ENCODE measurements at regions not wholly inside any gene's neighbourhood (a gene's known extent, or its start where the extent isn't known, plus 50 kb on each side); places are given as distances from the start of the nearest gene placed in this dataset.

GRCh38 chr20:24147961-24148360 lies 159.4 kb upstream of the GGTLC1 start:
- H3K4ac ChIP-seq (ENCODE audit: low read depth, low read length) = no peak overlapping the region
- no peak for DNase-seq
- H3K14ac ChIP-seq (ENCODE audit: low read length) = no peak overlapping the region
- H3K23ac ChIP-seq (ENCODE audit: low read length) = no peak overlapping the region
- H4K8ac ChIP-seq (ENCODE audit: low read depth, low read length) = no peak overlapping the region
- no peaks in the 10 kb centered on the region for H3K4me1 ChIP-seq (ENCODE audit: control insufficient read depth in 1 of 2, insufficient read depth in 2 of 2, low read length in 2 of 2)
- H3K79me2 ChIP-seq (ENCODE audit: control insufficient read depth, insufficient read depth, low read length, poor library complexity) = no peaks in the 10 kb centered on the region
- no peak overlapping the region for H2BK5ac ChIP-seq (ENCODE audit: low read depth, low read length, poor library complexity)
- no peak overlapping the region for H2BK120ac ChIP-seq (ENCODE audit: insufficient read depth, low read length, poor library complexity)
- H3K27ac ChIP-seq (ENCODE audit: low read depth, low read length) = no peak overlapping the region
- no peaks in the 10 kb centered on the region for H3K27me3 ChIP-seq (ENCODE audit: insufficient read depth, low read length)
- H3K4me3 ChIP-seq (ENCODE audit: low read depth, low read length) = no peak overlapping the region
- H2AFZ ChIP-seq (ENCODE audit: insufficient read depth, low read length, poor library complexity) = no peak overlapping the region
- no peak overlapping the region for H2BK12ac ChIP-seq (ENCODE audit: low read length)
- no peaks in the 10 kb centered on the region for H3K36me3 ChIP-seq (ENCODE audit: control insufficient read depth in 1 of 2, insufficient read depth in 2 of 2, low read length in 2 of 2)
- no peak overlapping the region for H3K4me2 ChIP-seq (ENCODE audit: low read length)
- H2AK5ac ChIP-seq (ENCODE audit: low read length) = no peak overlapping the region
- no peak overlapping the region for H4K91ac ChIP-seq (ENCODE audit: low read depth, low read length)
- no peak overlapping the region for H4K12ac ChIP-seq (ENCODE audit: low read depth, low read length)
- H3K18ac ChIP-seq (ENCODE audit: low read length) = no peak overlapping the region
- H3K79me1 ChIP-seq (ENCODE audit: low read length) = no peaks in the 10 kb centered on the region
- peaks cover 13% of the 10 kb centered on the region for H3K9me3 ChIP-seq (ENCODE audit: insufficient read depth, low read depth, low read length)
- H3K9ac ChIP-seq (ENCODE audit: low read length) = no peak overlapping the region
- WGBS (ENCODE audit: extremely low coverage, insufficient coverage, insufficient read length) = no CpG with 5 or more reads among the region's 4 CpGs

DNA sequence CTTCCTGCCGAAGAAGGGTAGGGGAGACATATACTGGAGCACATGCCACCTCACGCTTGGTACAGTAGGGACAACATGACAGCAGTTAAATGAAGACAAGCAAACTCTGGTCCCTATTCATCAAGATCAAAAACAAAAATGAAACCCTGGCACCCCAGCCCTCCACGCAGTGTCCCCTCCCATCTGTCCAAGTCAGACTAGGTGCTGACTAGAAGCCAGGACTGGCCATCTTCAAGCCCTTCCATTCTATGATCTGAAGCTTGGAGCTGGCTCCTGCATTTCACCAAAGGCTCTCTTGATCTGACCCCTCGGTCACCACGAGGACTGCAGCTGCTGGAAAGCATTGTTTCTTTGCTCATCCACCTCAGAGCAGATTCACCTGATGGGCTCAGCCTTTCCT lies 158.9 kb upstream of the GGTLC1 start:
- no peak overlapping the region for H2BK12ac ChIP-seq (ENCODE audit: low read length)
- no peak overlapping the region for H3K4ac ChIP-seq (ENCODE audit: low read depth, low read length)
- H3K27me3 ChIP-seq (ENCODE audit: insufficient read depth, low read length) = no peaks in the 10 kb centered on the region
- H4K12ac ChIP-seq (ENCODE audit: low read depth, low read length) = no peak overlapping the region
- no peak overlapping the region for H4K8ac ChIP-seq (ENCODE audit: low read depth, low read length)
- peaks cover 13% of the 10 kb centered on the region for H3K9me3 ChIP-seq (ENCODE audit: insufficient read depth, low read depth, low read length)
- no peak overlapping the region for H3K4me2 ChIP-seq (ENCODE audit: low read length)
- no peaks in the 10 kb centered on the region for H3K36me3 ChIP-seq (ENCODE audit: control insufficient read depth in 1 of 2, insufficient read depth in 2 of 2, low read length in 2 of 2)
- no peak overlapping the region for H3K23ac ChIP-seq (ENCODE audit: low read length)
- no peak overlapping the region for H2AFZ ChIP-seq (ENCODE audit: insufficient read depth, low read length, poor library complexity)
- H3K14ac ChIP-seq (ENCODE audit: low read length) = no peak overlapping the region
- H4K91ac ChIP-seq (ENCODE audit: low read depth, low read length) = no peak overlapping the region
- H3K27ac ChIP-seq (ENCODE audit: low read depth, low read length) = no peak overlapping the region
- no peak overlapping the region for H2BK120ac ChIP-seq (ENCODE audit: insufficient read depth, low read length, poor library complexity)
- no peak overlapping the region for H3K18ac ChIP-seq (ENCODE audit: low read length)
- no peak overlapping the region for H3K4me3 ChIP-seq (ENCODE audit: low read depth, low read length)
- no peak overlapping the region for H2AK5ac ChIP-seq (ENCODE audit: low read length)
- no peaks in the 10 kb centered on the region for H3K79me1 ChIP-seq (ENCODE audit: low read length)
- H3K9ac ChIP-seq (ENCODE audit: low read length) = no peak overlapping the region
- no peaks in the 10 kb centered on the region for H3K4me1 ChIP-seq (ENCODE audit: control insufficient read depth in 1 of 2, insufficient read depth in 2 of 2, low read length in 2 of 2)
- H2BK5ac ChIP-seq (ENCODE audit: low read depth, low read length, poor library complexity) = no peak overlapping the region
- WGBS (ENCODE audit: extremely low coverage, insufficient coverage, insufficient read length) = no CpG with 5 or more reads among the region's 5 CpGs
- no peaks in the 10 kb centered on the region for H3K79me2 ChIP-seq (ENCODE audit: control insufficient read depth, insufficient read depth, low read length, poor library complexity)
- DNase-seq = no peak

- Histone ChIP-seq H3K4me3 (ENCODE audit: low read depth, low read length) (no peak overlapping the region), H4K12ac (ENCODE audit: low read depth, low read length) (no peak overlapping the region), H4K91ac (ENCODE audit: low read depth, low read length) (no peak overlapping the region), H2BK5ac (ENCODE audit: low read depth, low read length, poor library complexity) (no peak overlapping the region), H3K4ac (ENCODE audit: low read depth, low read length) (no peak overlapping the region), H3K27ac (ENCODE audit: low read depth, low read length) (no peak overlapping the region), H3K79me2 (ENCODE audit: control insufficient read depth, insufficient read depth, low read length, poor library complexity) (no peaks in the 10 kb centered on the region), H3K27me3 (ENCODE audit: insufficient read depth, low read length) (no peaks in the 10 kb centered on the region), H2AFZ (ENCODE audit: insufficient read depth, low read length, poor library complexity) (no peak overlapping the region), H4K8ac (ENCODE audit: low read depth, low read length) (no peak overlapping the region), H3K4me2 (ENCODE audit: low read length) (no peak overlapping the region), H3K9ac (ENCODE audit: low read length) (no peak overlapping the region), H3K18ac (ENCODE audit: low read length) (no peak overlapping the region), H3K9me3 (ENCODE audit: insufficient read depth, low read depth, low read length) (peaks cover 13% of the 10 kb centered on the region), H2BK120ac (ENCODE audit: insufficient read depth, low read length, poor library complexity) (no peak overlapping the region), H2BK12ac (ENCODE audit: low read length) (no peak overlapping the region), H3K36me3 (ENCODE audit: control insufficient read depth in 1 of 2, insufficient read depth in 2 of 2, low read length in 2 of 2) (no peaks in the 10 kb centered on the region), H3K14ac (ENCODE audit: low read length) (no peak overlapping the region), H3K4me1 (ENCODE audit: control insufficient read depth in 1 of 2, insufficient read depth in 2 of 2, low read length in 2 of 2) (no peaks in the 10 kb centered on the region), H3K79me1 (ENCODE audit: low read length) (no peaks in the 10 kb centered on the region), H2AK5ac (ENCODE audit: low read length) (no peak overlapping the region), H3K23ac (ENCODE audit: low read length) (no peak overlapping the region)
- no peak for DNase-seq
These were observed 157.7 kb upstream of the GGTLC1 start for GRCh38 chr20:24146231-24146634.

GRCh38 chr20:24144371-24144770 lies 155.8 kb upstream of the GGTLC1 start:
- H2BK120ac ChIP-seq (ENCODE audit: insufficient read depth, low read length, poor library complexity) = no peak overlapping the region
- no peak overlapping the region for H3K9ac ChIP-seq (ENCODE audit: low read length)
- no peak overlapping the region for H3K4ac ChIP-seq (ENCODE audit: low read depth, low read length)
- H3K27me3 ChIP-seq (ENCODE audit: insufficient read depth, low read length) = no peaks in the 10 kb centered on the region
- no peak overlapping the region for H2AFZ ChIP-seq (ENCODE audit: insufficient read depth, low read length, poor library complexity)
- no peak overlapping the region for H3K14ac ChIP-seq (ENCODE audit: low read length)
- H2BK12ac ChIP-seq (ENCODE audit: low read length) = no peak overlapping the region
- no peak overlapping the region for H3K27ac ChIP-seq (ENCODE audit: low read depth, low read length)
- no peak for DNase-seq
- no peak overlapping the region for H3K23ac ChIP-seq (ENCODE audit: low read length)
- H4K8ac ChIP-seq (ENCODE audit: low read depth, low read length) = no peak overlapping the region
- WGBS (ENCODE audit: extremely low coverage, insufficient coverage, insufficient read length) = no CpG with 5 or more reads among the region's 8 CpGs
- no peak overlapping the region for H4K12ac ChIP-seq (ENCODE audit: low read depth, low read length)
- no peak overlapping the region for H2AK5ac ChIP-seq (ENCODE audit: low read length)
- no peak overlapping the region for H3K4me3 ChIP-seq (ENCODE audit: low read depth, low read length)
- H3K9me3 ChIP-seq (ENCODE audit: insufficient read depth, low read depth, low read length) = peaks cover 12% of the 10 kb centered on the region
- H3K4me2 ChIP-seq (ENCODE audit: low read length) = no peak overlapping the region
- no peak overlapping the region for H2BK5ac ChIP-seq (ENCODE audit: low read depth, low read length, poor library complexity)
- H3K79me1 ChIP-seq (ENCODE audit: low read length) = no peaks in the 10 kb centered on the region
- no peak overlapping the region for H4K91ac ChIP-seq (ENCODE audit: low read depth, low read length)
- H3K18ac ChIP-seq (ENCODE audit: low read length) = no peak overlapping the region
- H3K4me1 ChIP-seq (ENCODE audit: control insufficient read depth in 1 of 2, insufficient read depth in 2 of 2, low read length in 2 of 2) = no peaks in the 10 kb centered on the region
- no peaks in the 10 kb centered on the region for H3K79me2 ChIP-seq (ENCODE audit: control insufficient read depth, insufficient read depth, low read length, poor library complexity)
- no peaks in the 10 kb centered on the region for H3K36me3 ChIP-seq (ENCODE audit: control insufficient read depth in 1 of 2, insufficient read depth in 2 of 2, low read length in 2 of 2)

All from trophoblast cell (in vitro differentiated cells and primary cell).